Colonic mucosa (tissue), 4 donors: ENCODE measurements at regions not wholly inside any gene's neighbourhood (a gene's known extent, or its start where the extent isn't known, plus 50 kb on each side); places are given as distances from the start of the nearest gene placed in this dataset.

Experiments
- DNase-seq: peaks from one replicate; pipeline ENCODE4 v3.0.0-alpha.2; 2020
- H3K27ac ChIP-seq: fragments of 200-600 bp; one replicate; pipeline ENCODE4 v1.8.0; 2021
- H3K27me3 ChIP-seq: fragments of 200-600 bp; one replicate; pipeline ENCODE4 v1.8.0; 2021
- H3K36me3 ChIP-seq: fragments of 200-600 bp; one replicate; pipeline ENCODE4 v1.8.0; 2021
- H3K4me1 ChIP-seq: fragments of 200-600 bp; one replicate; pipeline ENCODE4 v1.8.0; 2021; ENCODE audit warnings: mild to moderate bottlenecking
- H3K4me3 ChIP-seq: fragments of 200-600 bp; one replicate; pipeline ENCODE4 v1.8.0; 2021
- H3K9ac ChIP-seq, 2 donors: one replicate each; pipeline ENCODE4 v1.7.0; 2013; ENCODE audit warnings: control low read depth in 2 of 2, low read depth in 2 of 2, low read length in 2 of 2
- H3K9me3 ChIP-seq: fragments of 200-600 bp; one replicate; pipeline ENCODE4 v1.8.0; 2021
- intact Hi-C: fragments of 100-400 bp; cut with DNase I; formaldehyde crosslinking; loops from one replicate; pipeline ENCODE4 v1.14.1; 2022
- TF ChIP-seq, protein P1 (sequence below): fragments of 200-600 bp; IDR thresholded peaks from one replicate; pipeline ENCODE4 v1.8.0; 2022; ENCODE audit warnings: antibody characterized with exemption, mild to moderate bottlenecking
- donor health status: healthy.
- donor health status: DM: no; HTN: no; CAD: no.
- donor health status: DM: no; HTN: no; CAD: no.

DNA sequence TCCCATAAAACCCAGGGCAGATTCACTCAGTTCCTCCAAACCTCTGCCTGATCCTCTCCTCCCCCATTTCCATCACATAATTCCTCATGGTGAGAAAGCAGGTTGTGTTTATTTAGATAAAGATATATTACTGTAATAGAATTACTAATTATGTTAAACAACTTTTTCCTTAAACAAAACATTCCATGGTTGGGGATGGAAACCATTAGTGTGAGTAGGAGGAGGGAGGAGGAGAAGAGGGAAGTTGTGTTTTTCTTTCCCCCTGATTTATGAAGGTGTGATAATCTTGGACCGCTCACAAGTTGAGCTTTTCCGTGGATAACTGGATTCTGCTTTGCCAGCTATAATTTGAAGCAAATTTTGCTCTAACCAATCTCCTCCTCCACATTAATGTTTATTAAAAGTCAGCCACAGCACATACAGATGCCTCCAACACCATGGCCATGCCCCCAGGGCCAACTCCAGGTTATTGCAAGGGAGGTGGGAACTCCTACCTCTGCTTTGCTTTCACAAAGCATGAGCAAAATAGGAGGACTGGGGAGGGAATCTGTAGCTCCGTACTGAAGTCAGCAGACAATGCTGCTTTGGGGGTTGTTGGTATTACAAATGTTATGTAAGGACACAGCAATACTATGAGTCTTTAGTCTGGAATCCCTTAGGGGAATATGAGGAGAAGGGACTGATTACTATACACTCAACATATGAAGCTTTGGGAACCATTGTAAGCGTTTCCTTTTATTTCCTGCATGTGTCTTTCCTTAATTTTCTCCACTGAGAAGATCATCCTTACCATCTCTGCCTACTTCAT, 542.0 kb downstream of the DHX35 start:
- no peaks in the 10 kb centered on the region for H3K4me1 ChIP-seq
- H3K9me3 ChIP-seq = no peaks in the 10 kb centered on the region
- no peaks in the 10 kb centered on the region for H3K36me3 ChIP-seq
- intact Hi-C loops = no loop called here
- TF ChIP-seq, protein P1, sequence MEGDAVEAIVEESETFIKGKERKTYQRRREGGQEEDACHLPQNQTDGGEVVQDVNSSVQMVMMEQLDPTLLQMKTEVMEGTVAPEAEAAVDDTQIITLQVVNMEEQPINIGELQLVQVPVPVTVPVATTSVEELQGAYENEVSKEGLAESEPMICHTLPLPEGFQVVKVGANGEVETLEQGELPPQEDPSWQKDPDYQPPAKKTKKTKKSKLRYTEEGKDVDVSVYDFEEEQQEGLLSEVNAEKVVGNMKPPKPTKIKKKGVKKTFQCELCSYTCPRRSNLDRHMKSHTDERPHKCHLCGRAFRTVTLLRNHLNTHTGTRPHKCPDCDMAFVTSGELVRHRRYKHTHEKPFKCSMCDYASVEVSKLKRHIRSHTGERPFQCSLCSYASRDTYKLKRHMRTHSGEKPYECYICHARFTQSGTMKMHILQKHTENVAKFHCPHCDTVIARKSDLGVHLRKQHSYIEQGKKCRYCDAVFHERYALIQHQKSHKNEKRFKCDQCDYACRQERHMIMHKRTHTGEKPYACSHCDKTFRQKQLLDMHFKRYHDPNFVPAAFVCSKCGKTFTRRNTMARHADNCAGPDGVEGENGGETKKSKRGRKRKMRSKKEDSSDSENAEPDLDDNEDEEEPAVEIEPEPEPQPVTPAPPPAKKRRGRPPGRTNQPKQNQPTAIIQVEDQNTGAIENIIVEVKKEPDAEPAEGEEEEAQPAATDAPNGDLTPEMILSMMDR = no peak
- no peak overlapping the region for H3K4me3 ChIP-seq
- no peak overlapping the region for H3K27ac ChIP-seq
- no peak overlapping the region for H3K9ac ChIP-seq
- H3K27me3 ChIP-seq = no peaks in the 10 kb centered on the region
- DNase-seq = no peak

DNA sequence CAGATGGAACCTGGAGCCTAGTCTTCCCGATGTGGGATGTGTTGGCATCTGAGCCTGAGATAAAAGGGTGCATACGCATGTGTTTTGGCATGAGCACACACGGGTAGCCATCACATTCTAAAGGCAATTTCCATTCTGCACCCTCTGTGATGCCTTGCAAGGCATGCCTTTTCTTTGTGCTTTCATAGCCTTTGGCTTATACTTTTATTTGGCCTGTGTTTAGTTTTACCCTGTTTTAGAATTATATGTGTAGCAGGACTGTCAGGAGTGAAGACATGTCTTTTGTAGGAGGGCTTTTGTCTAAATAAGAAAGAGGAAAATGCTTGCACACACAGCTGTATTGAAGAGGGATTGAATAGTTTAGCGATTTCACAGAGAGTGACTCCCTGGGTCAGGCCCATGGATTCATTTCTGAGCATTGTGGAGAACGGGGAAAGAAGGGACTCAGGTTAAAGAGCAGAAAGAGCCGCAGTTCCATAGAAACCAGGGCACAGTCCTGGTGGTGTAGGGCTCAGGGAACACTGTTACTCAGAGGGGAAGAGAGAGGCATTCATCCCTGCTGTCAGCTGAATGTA, 530.2 kb downstream of the DHX35 start:
- no peak overlapping the region for H3K4me3 ChIP-seq
- no peak overlapping the region for H3K9ac ChIP-seq
- TF ChIP-seq, protein P1 = no peak
- no peaks in the 10 kb centered on the region for H3K9me3 ChIP-seq
- intact Hi-C loops = no loop called here
- no peak overlapping the region for H3K27ac ChIP-seq
- no peaks in the 10 kb centered on the region for H3K36me3 ChIP-seq
- H3K4me1 ChIP-seq = no peaks in the 10 kb centered on the region
- no peak for DNase-seq
- H3K27me3 ChIP-seq = no peaks in the 10 kb centered on the region

GRCh38 chr20:39491711-39492110, 529.6 kb downstream of the DHX35 start:
- Histone ChIP-seq H3K9ac (no peak overlapping the region), H3K27ac (no peak overlapping the region), H3K27me3 (no peaks in the 10 kb centered on the region), H3K9me3 (no peaks in the 10 kb centered on the region), H3K36me3 (no peaks in the 10 kb centered on the region), H3K4me3 (no peak overlapping the region), H3K4me1 (no peaks in the 10 kb centered on the region)
- TF ChIP-seq, protein P1 = no peak
- intact Hi-C loops = no loop called here
- DNase-seq = no peak

GRCh38 chr20:39489986-39490560, 527.9 kb downstream of the DHX35 start:
- H3K4me3 ChIP-seq = no peak overlapping the region
- TF ChIP-seq, protein P1 = no peak
- no peaks in the 10 kb centered on the region for H3K27me3 ChIP-seq
- no peaks in the 10 kb centered on the region for H3K9me3 ChIP-seq
- no peaks in the 10 kb centered on the region for H3K36me3 ChIP-seq
- no peak overlapping the region for H3K9ac ChIP-seq
- H3K4me1 ChIP-seq = no peaks in the 10 kb centered on the region
- intact Hi-C loops = no loop called here
- no peak for DNase-seq
- H3K27ac ChIP-seq = no peak overlapping the region

DNA sequence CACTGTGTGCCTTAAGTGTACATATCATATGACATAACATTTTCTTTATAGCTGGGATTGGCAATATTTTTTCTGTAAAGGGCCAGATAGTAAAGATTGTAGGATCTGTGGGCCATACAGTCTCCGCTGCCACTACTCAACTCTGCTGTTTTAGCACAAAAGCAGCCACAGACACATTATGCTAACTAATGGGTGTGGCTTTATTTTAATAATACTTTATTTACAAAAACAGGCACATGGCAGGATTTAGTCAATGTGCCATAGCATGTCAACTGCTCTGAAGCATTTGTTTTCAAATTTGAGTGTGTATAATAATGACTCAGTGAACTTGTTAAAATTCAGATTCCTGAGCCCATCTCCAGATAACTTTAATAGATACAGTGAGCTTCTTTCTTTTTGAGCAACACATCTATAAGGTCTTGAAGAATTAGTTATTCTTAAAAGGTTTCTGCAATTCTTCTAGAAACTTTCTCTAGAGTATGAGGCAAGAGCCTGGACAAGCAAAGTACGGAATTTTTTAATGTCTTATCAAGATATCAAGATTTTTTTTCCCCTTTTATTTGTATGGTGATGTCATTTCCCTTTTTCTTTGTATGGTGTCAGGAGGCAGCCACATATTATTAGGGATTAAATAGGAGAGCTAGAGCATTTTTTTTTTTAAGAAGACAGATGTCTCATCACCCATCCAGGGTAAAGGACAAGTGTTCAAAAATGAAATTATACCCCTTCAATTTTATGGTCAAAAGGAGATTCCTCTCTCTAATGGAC, 518.3 kb downstream of the DHX35 start:
- no peak for DNase-seq
- H3K9ac ChIP-seq = no peak overlapping the region
- no peaks in the 10 kb centered on the region for H3K27me3 ChIP-seq
- no peaks in the 10 kb centered on the region for H3K4me1 ChIP-seq
- H3K36me3 ChIP-seq = no peaks in the 10 kb centered on the region
- H3K27ac ChIP-seq = no peak overlapping the region
- intact Hi-C loops = no loop called here
- H3K4me3 ChIP-seq = no peak overlapping the region
- TF ChIP-seq, protein P1 = no peak
- H3K9me3 ChIP-seq = no peaks in the 10 kb centered on the region
